GM12891 (cell line): ENCODE measurements at regions not wholly inside any gene's neighbourhood (a gene's known extent, or its start where the extent isn't known, plus 50 kb on each side); places are given as distances from the start of the nearest gene placed in this dataset.

Source experiments
- POLR2A ChIP-seq: IDR thresholded peaks from 2 replicates; pipeline ENCODE4 v1.6.1; 2011; ENCODE audit warnings: low read depth, low read length, control low read depth
- POLR2AphosphoS5 ChIP-seq: IDR thresholded peaks from 2 replicates; pipeline ENCODE4 v1.6.1; 2011; ENCODE audit warnings: low read depth, low read length, control low read depth
- POU2F2 ChIP-seq: IDR thresholded peaks from 2 replicates; pipeline ENCODE4 v1.6.1; 2011; ENCODE audit warnings: low read depth, mild to moderate bottlenecking, control low read depth, low read length, moderate library complexity
- SPI1 ChIP-seq: IDR thresholded peaks from 2 replicates; pipeline ENCODE4 v1.6.1; 2011; ENCODE audit warnings: low read depth, low read length, control low read depth

DNA sequence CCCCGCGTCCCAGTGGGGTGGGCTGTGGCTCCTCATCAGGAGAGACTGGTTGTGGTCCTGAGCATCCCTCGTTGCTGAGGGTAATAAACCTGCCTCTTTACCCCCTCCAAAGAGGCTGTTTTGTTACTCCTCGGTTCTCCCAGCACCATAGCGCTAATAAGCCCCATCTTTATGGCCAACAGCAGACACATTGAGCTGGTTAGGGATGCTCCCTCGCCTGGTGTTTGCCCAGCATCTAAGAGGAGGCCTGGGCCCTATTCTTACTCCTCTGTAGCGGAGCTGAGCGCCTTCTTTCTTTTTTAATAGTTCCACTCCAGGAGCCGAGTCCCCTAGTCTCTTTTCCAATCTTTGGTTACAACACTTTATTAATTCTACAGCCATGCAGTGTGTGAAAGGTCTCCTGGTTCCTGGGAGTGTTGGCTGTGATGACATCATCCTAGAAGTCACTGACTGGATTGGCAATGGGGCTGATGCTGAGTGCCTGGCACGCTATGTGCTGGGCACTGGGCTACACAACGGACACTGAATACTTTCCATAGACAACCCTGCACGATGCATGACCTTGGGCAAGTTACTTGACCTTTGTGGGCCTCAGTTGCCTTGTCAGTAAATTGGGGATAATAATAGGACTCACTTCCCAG is 50.6 kb upstream of the CCDC167 start:
- TF ChIP-seq POLR2A (no peak), SPI1 (no peak), POU2F2 (no peak), POLR2AphosphoS5 (no peak)
